ENCODE measurements at regions not wholly inside any gene's neighbourhood (a gene's known extent, or its start where the extent isn't known, plus 50 kb on each side); places are given as distances from the start of the nearest gene placed in this dataset.
A peak's percentile ranks its signal among the peaks of the same experiment; 100 is the strongest.

GRCh38 chr11:95584180-95584579 lies 205.4 kb downstream of the FAM76B start:
- DNase-seq, result no peak

- DNase-seq, result no peak
These were observed 211.7 kb downstream of the FAM76B start for GRCh38 chr11:95577716-95578460.

GRCh38 chr11:95576146-95576845 lies 213.3 kb downstream of the FAM76B start:
- peak; percentile 84 for DNase-seq

GRCh38 chr11:95575517-95575916 lies 214.1 kb downstream of the FAM76B start:
- peak; percentile 24 for DNase-seq

- DNase-seq, result no peak
These were observed 217.8 kb downstream of the FAM76B start for GRCh38 chr11:95571718-95572260.

GRCh38 chr11:95570845-95571244 lies 218.7 kb downstream of the FAM76B start:
- DNase-seq, result no peak

- no peak for DNase-seq
These were observed 220.4 kb downstream of the FAM76B start for GRCh38 chr11:95569207-95569606.

GRCh38 chr11:95568281-95568680 lies 221.3 kb downstream of the FAM76B start:
- DNase-seq, result no peak

- DNase-seq, result no peak
These were observed 221.9 kb downstream of the FAM76B start for GRCh38 chr11:95567685-95568084.

GRCh38 chr11:95566211-95566610 lies 223.4 kb downstream of the FAM76B start:
- DNase-seq, result peak; percentile 70

GRCh38 chr11:95565724-95566141 lies 223.8 kb downstream of the FAM76B start:
- DNase-seq, result peak; percentile 77

- no peak for DNase-seq
These were observed 225.7 kb downstream of the FAM76B start for GRCh38 chr11:95563859-95564258.

- no peak for DNase-seq
These were observed 226.4 kb downstream of the FAM76B start for GRCh38 chr11:95563173-95563572.

- DNase-seq, result no peak
These were observed 227.2 kb downstream of the FAM76B start for GRCh38 chr11:95562196-95562921.

- no peak for DNase-seq
These were observed 229.7 kb downstream of the FAM76B start for GRCh38 chr11:95559899-95560298.

- DNase-seq, result no peak
These were observed 232.2 kb downstream of the FAM76B start for GRCh38 chr11:95557376-95557775.

GRCh38 chr11:95556342-95557163 lies 233.0 kb downstream of the FAM76B start:
- peak; percentile 84 for DNase-seq

GRCh38 chr11:95556011-95556341 lies 233.6 kb downstream of the FAM76B start:
- DNase-seq, result no peak

- no peak for DNase-seq
These were observed 234.7 kb downstream of the FAM76B start for GRCh38 chr11:95554911-95555310.

GRCh38 chr11:95549301-95549700 lies 240.3 kb downstream of the FAM76B start:
- DNase-seq, result no peak

GRCh38 chr11:95548416-95548815 lies 241.2 kb downstream of the FAM76B start:
- no peak for DNase-seq

GRCh38 chr11:95547976-95548375 lies 241.6 kb downstream of the FAM76B start:
- DNase-seq, result no peak

Data from tongue (tissue), 1 donor.